Upper lobe of left lung (tissue), 6 donors: ENCODE measurements at regions not wholly inside any gene's neighbourhood (a gene's known extent, or its start where the extent isn't known, plus 50 kb on each side); places are given as distances from the start of the nearest gene placed in this dataset.

Experiments
- ATAC-seq, 2 donors: fragments of 200-7000 bp; cut with Tn5 transposase; one replicate each; pipeline ENCODE4 v1.9.1; 2022; ENCODE audit warnings: mild to moderate bottlenecking in 2 of 2, moderate library complexity in 2 of 2; ENCODE audit not compliant: low FRiP score in 2 of 2
- DNase-seq, 2 donors: peaks; one replicate each; pipeline ENCODE4 v3.0.0-alpha.2; 2019 to 2020
- H3K27ac ChIP-seq, 4 donors: fragments of 200-600 bp; sonication (generic); one replicate each; pipeline ENCODE4 v1.5.1; 2016 to 2019
- H3K27me3 ChIP-seq, 4 donors: fragments of 200-600 bp; sonication (generic); one replicate each; pipeline ENCODE4 v1.5.1; 2017 to 2019
- H3K36me3 ChIP-seq, 4 donors: fragments of 200-600 bp; sonication (generic); one replicate each; pipeline ENCODE4 v1.5.1; 2016 to 2019
- H3K4me1 ChIP-seq, 4 donors: fragments of 200-600 bp; sonication (generic); one replicate each; pipeline ENCODE4 v1.5.1; 2018 to 2019
- H3K4me3 ChIP-seq, 4 donors: fragments of 200-600 bp; sonication (generic); one replicate each; pipeline ENCODE4 v1.5.1; 2017 to 2019; ENCODE audit warnings: mild to moderate bottlenecking in 2 of 4, moderate library complexity in 1 of 4
- H3K9me3 ChIP-seq, 4 donors: fragments of 200-600 bp; sonication (generic); one replicate each; pipeline ENCODE4 v1.5.1; 2018 to 2019
- EP300 ChIP-seq, 4 donors: sonication (generic); formaldehyde crosslinking; IDR thresholded peaks; one replicate each; pipeline ENCODE4 v1.5.1; 2017; ENCODE audit warnings: antibody characterized with exemption in 4 of 4, control low read depth in 2 of 4
- POLR2A ChIP-seq, 4 donors: fragments of 450-650 bp; IDR thresholded peaks; one replicate each; pipeline ENCODE4 v1.5.1; 2016 to 2017; ENCODE audit warnings: antibody characterized with exemption in 4 of 4, mild to moderate bottlenecking in 2 of 4
- POLR2AphosphoS5 ChIP-seq, 2 donors: sonication (generic); formaldehyde crosslinking; IDR thresholded peaks; one replicate each; pipeline ENCODE4 v1.5.1; 2017; ENCODE audit warnings: antibody characterized with exemption in 2 of 2
- WGBS, 2 donors: methylation state at CpG; one replicate each; pipeline ENCODE4 v1.1.5; 2017 to 2018; 5-methylcytosine and 5-hydroxymethylcytosine counted together
- TF ChIP-seq, protein P1 (sequence below), 6 experiments: fragments of 450-650 bp in 4 of 6; fragments of 200-600 bp in 2 of 6; sonication (generic) in 2 of 6; IDR thresholded peaks; one replicate each; pipeline ENCODE4 v1.5.1; 2016 to 2019; ENCODE audit warnings: antibody characterized with exemption in 6 of 6
- donor health status: DM: no; HTN: no; CAD: no; lungs with moderate emphysema.
- donor health status: DM: no; HTN: yes; CAD: no; lungs with severe emphysema.

DNA sequence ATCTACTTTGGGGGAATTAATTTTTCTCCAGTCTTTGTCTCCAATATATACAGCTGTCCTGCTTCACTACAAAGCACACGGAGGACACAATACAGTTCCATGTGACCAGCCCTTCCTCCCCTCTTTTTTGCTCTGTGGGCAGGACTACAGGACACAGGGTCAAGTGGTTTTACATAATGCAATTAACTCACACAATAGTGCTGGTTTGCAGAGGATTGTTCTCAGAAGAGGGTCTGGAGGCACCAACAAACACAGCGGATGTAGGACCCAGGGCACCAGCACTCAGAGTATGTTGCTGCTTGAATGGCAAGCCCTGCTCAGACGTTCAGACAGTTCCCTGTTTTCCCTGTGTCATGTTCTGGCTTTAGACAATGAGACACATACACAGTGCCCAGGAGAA, 52.0 kb upstream of the NPTX2 start:
- Histone ChIP-seq H3K4me3 (no peak overlapping the region), H3K27me3 (no peaks in the 10 kb centered on the region), H3K36me3 (no peaks in the 10 kb centered on the region), H3K9me3 (no peaks in the 10 kb centered on the region), H3K27ac (no peak overlapping the region), H3K4me1 (no peaks in the 10 kb centered on the region)
- DNase-seq (no peak), ATAC-seq (no peak)
- TF ChIP-seq POLR2AphosphoS5 (IDR thresholded peaks at IDR 0.05) (no peak), EP300 (IDR thresholded peaks at IDR 0.05) (no peak), POLR2A (IDR thresholded peaks at IDR 0.05) (no peak)
- TF ChIP-seq, protein P1, sequence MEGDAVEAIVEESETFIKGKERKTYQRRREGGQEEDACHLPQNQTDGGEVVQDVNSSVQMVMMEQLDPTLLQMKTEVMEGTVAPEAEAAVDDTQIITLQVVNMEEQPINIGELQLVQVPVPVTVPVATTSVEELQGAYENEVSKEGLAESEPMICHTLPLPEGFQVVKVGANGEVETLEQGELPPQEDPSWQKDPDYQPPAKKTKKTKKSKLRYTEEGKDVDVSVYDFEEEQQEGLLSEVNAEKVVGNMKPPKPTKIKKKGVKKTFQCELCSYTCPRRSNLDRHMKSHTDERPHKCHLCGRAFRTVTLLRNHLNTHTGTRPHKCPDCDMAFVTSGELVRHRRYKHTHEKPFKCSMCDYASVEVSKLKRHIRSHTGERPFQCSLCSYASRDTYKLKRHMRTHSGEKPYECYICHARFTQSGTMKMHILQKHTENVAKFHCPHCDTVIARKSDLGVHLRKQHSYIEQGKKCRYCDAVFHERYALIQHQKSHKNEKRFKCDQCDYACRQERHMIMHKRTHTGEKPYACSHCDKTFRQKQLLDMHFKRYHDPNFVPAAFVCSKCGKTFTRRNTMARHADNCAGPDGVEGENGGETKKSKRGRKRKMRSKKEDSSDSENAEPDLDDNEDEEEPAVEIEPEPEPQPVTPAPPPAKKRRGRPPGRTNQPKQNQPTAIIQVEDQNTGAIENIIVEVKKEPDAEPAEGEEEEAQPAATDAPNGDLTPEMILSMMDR (IDR thresholded peaks at IDR 0.05), result no peak
- WGBS, 2 donors, result 25 to 48% methylated on average over 2 to 3 of the region's 3 CpGs

DNA sequence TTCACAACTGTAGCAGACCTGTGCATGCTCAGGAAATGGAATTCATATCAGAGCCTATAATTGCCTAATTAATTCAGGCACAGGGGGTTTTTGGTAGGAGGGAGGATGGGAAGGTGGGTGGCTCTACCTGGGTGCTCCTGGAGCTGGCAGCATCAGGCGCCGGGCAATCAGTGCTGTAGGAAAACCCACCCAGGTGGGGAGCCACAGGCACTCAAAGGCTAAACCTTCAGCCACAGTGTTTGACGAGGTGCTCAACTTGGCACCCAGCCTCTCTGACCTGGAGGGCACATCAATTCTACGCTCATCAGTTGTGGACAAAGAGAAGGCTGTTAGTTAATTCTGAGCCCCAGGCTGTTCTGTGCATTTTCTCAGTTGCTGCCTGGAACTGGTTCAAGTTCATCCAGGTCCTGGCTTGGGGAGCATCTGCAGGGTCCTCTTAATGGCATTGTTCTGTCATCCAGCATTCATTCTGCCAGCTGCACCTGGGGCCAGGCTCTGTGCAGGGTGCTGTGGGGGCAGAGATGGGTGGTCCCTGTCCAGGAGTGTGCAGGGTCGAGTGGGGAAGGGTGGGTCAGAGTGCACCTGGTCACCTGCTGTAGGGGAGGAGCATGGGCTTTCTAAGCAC, 54.1 kb upstream of the NPTX2 start:
- Histone ChIP-seq H3K36me3 (no peaks in the 10 kb centered on the region), H3K4me3 (no peak overlapping the region), H3K27ac (no peak overlapping the region), H3K4me1 (no peaks in the 10 kb centered on the region), H3K9me3 (no peaks in the 10 kb centered on the region), H3K27me3 (no peaks in the 10 kb centered on the region)
- no peak for DNase-seq
- WGBS, 2 donors, result 0 to 73% methylated on average over 1 to 5 of the region's 5 CpGs
- TF ChIP-seq, protein P1 (IDR thresholded peaks at IDR 0.05), result no peak
- TF ChIP-seq POLR2AphosphoS5 (IDR thresholded peaks at IDR 0.05) (no peak), POLR2A (IDR thresholded peaks at IDR 0.05) (no peak), EP300 (IDR thresholded peaks at IDR 0.05) (no peak)
- ATAC-seq, result no peak

DNA sequence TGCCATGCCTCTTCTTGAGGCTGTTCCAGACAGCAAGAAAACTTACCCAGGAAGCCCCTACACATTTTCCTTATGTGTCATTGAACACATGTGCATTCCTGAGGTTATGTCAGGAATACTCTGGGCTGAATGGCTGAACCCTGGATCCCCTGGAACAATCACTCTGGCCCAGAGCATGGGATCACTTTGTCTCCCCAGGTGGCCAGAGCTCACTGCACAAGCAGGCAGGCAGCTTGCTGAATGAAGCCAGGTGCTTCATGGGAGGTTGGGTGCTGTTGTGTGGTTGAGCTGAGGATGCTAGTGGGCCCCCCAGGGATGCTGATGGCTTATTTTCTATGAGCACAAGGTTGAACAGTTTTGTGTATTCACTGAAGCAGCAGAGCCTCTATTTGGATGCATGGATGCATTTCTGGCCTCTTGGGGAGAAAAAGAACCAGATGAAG, 54.7 kb upstream of the NPTX2 start:
- TF ChIP-seq EP300 (IDR thresholded peaks at IDR 0.05) (no peak), POLR2AphosphoS5 (IDR thresholded peaks at IDR 0.05) (no peak), POLR2A (IDR thresholded peaks at IDR 0.05) (no peak)
- TF ChIP-seq, protein P1 (IDR thresholded peaks at IDR 0.05), result no peak
- Histone ChIP-seq H3K4me3 (no peak overlapping the region), H3K36me3 (no peaks in the 10 kb centered on the region), H3K4me1 (no peaks in the 10 kb centered on the region), H3K27ac (no peak overlapping the region), H3K27me3 (no peaks in the 10 kb centered on the region), H3K9me3 (no peaks in the 10 kb centered on the region)
- DNase-seq, result no peak
- no peak for ATAC-seq

DNA sequence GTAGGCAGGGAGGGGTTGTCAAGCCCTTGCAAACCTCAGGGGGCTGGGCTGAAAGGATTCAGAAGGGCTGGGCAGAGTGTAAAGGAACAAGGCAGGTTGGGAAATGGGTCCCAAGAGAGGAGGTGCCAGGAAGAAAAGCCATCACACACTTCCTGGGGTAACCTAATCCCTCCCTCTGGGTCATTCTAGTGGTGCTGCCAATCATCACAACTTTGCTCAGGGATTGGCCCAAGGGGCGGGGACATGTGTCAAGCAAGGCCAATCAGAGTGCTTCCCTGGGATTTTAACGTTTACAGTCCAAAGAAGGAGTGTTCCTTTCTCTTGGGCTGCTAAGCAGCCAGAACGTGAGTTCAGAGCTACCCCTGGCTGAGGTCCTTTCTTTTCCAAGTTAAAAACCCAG, 57.1 kb upstream of the NPTX2 start:
- no peaks in the 10 kb centered on the region for H3K4me1 ChIP-seq
- H3K9me3 ChIP-seq, result no peaks in the 10 kb centered on the region
- no peaks in the 10 kb centered on the region for H3K27me3 ChIP-seq
- DNase-seq, result no peak
- TF ChIP-seq POLR2AphosphoS5 (IDR thresholded peaks at IDR 0.05) (no peak), EP300 (IDR thresholded peaks at IDR 0.05) (no peak), POLR2A (IDR thresholded peaks at IDR 0.05) (no peak)
- TF ChIP-seq, protein P1 (IDR thresholded peaks at IDR 0.05), result no peak
- no peak for ATAC-seq
- no peak overlapping the region for H3K27ac ChIP-seq
- H3K36me3 ChIP-seq, result no peaks in the 10 kb centered on the region
- WGBS, 2 donors, result 33 to 40% methylated on average over 2 to 3 of the region's 3 CpGs
- H3K4me3 ChIP-seq, result no peak overlapping the region

DNA sequence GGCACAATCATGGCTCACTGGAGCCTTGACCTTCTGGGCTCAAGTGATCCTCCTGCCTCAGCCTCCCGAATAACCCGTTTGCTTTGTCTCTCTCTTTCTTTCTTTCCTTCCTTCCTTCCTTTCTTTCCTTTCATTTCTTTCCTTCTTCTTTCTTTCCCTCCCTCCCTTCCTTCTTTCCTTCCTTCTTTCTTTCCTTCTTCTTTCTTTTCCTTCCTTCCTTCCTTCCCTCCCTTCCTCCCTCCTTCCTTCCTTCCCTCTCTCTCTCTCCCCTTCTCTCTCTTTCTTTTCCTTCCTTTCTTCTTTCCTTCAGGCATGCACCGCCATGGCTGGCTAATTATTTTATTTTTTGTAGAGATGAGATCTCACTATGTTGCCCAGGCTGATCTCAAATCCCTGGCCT, 57.9 kb upstream of the NPTX2 start:
- H3K9me3 ChIP-seq, result no peaks in the 10 kb centered on the region
- H3K27me3 ChIP-seq, result no peaks in the 10 kb centered on the region
- WGBS, 2 donors, result 87 to 96% methylated on average over 3 of the region's 3 CpGs
- ATAC-seq (no peak), DNase-seq (no peak)
- TF ChIP-seq POLR2A (IDR thresholded peaks at IDR 0.05), result no peak
- TF ChIP-seq EP300 (IDR thresholded peaks at IDR 0.05), result no peak
- TF ChIP-seq, protein P1 (IDR thresholded peaks at IDR 0.05), result no peak
- no peak for TF ChIP-seq POLR2AphosphoS5 (IDR thresholded peaks at IDR 0.05)
- H3K4me3 ChIP-seq, result no peak overlapping the region
- no peak overlapping the region for H3K27ac ChIP-seq
- no peaks in the 10 kb centered on the region for H3K4me1 ChIP-seq
- H3K36me3 ChIP-seq, result no peaks in the 10 kb centered on the region
